Left colon (tissue), 2 donors: ENCODE measurements at regions not wholly inside any gene's neighbourhood (a gene's known extent, or its start where the extent isn't known, plus 50 kb on each side); places are given as distances from the start of the nearest gene placed in this dataset.
A peak's percentile ranks its signal among the peaks of the same experiment; 100 is the strongest.

Experiments
- ATAC-seq: fragments of 200-7000 bp; cut with Tn5 transposase; one replicate; pipeline ENCODE4 v1.9.1; 2020; ENCODE audit warnings: mild to moderate bottlenecking, moderate library complexity
- DNase-seq, 2 donors: peaks; one replicate each; pipeline ENCODE4 v3.0.0-alpha.2; 2020
- intact Hi-C, 2 donors: fragments of 100-400 bp; cut with DNase I in 1 of 2; cut with micrococcal nuclease in 1 of 2; formaldehyde crosslinking; loops; one replicate each; pipeline versions ENCODE4 v1.11.2 to v1.14.0; 2022; cut with DNase I, micrococcal nuclease
- donor health status: DM: no; HTN: no; CAD: no.
- donor health status: DM: yes; HTN: yes; CAD: no.

DNA sequence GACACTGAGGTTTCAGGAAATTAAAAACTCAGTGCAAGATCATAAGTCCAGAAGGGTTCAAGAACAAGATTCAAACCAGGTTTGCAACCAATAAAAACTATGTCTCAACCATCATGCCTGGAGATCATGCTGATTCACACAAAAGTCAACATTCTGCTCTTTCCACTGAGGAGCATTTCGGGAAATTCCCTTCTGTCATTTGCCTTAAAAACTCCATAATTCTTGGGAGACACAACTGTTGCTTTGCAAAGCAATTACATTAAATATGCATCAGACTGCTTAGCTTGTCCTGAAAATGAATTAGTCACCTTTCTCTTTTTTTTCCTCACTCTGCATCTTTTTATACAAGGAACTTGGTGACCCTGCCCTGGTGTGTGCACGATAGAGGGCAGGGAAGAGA is 275.9 kb upstream of the ZNF462 start:
- DNase-seq (no peak), ATAC-seq (no peak)
- intact Hi-C loops = no loop called here

DNA sequence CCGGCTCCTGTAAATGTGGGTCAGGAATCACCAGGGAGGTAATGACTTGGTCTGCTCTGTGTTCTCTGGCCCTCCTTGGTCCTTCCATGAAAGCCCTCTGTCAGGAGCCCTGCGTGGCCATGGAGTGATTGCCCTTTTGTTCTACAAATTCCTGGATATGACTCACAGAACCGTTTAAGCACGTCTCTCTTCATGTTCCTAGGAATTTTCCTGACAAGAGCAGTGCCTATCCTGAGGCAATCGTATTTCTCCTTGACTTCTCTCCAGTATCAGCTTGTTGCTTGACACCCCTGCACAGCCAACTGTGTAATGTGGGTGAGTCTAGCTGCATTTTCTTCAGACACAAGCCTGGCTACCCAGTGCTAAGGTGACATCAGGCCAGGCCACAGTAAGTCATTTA is 274.3 kb upstream of the ZNF462 start:
- no peak for ATAC-seq
- DNase-seq = no peak
- intact Hi-C loops = no loop called here

DNA sequence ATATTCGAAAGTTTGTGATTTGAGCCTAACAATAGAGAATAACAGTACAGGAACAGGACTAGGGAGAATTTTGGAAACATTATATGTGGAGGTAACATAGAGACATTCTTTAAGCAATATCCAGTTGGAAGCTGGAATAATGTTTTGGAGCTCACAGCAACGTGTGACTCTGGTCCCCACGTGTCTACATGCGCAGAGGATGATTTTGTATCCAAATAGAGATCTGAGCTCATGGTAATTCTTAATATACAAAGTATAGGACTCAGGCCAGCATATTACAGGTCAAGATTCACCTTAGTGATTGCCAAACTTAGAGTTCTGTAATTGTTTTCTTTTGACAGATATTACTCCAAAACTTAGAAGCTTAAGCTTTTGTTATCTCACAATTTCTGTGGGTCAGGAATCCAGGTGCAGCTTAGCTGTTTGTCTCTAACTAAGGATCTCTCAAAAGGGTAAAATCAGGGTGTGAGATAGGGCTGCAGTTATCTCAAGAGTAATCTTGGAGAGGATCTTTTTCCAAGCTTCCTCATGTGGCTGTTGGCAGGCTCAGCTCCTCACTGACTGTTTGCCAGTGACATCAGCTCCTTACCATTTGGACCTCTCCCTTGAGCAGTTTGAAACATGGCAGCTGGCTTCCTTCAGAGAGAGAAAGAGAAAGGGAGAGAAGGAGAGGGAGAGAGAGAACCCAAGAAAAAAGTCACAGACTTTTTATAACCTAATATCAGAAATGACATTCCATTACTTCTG is 272.0 kb upstream of the ZNF462 start:
- intact Hi-C loops = no loop called here
- DNase-seq (no peak), ATAC-seq (no peak)

DNA sequence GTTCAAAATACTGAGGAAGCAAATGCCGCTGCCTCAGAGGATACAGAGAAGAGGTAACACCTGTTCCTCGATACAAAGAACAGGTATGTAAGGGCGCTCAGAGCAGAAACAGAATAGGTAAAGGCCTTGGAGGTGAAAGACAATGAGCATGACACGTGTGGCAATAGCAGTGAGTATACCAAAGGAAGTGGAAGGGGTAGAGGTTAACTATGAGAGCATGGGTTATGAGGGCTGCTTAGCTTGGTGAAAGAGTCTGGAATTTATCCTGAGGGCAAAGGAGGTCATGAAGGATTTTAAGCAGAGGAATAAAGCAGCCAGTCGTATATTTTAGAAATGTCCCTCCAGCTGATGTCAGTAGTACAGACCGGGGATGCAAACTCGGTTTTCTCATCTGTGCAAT is 269.8 kb upstream of the ZNF462 start:
- intact Hi-C loops = no loop called here
- ATAC-seq = no peak
- DNase-seq = no peak

DNA sequence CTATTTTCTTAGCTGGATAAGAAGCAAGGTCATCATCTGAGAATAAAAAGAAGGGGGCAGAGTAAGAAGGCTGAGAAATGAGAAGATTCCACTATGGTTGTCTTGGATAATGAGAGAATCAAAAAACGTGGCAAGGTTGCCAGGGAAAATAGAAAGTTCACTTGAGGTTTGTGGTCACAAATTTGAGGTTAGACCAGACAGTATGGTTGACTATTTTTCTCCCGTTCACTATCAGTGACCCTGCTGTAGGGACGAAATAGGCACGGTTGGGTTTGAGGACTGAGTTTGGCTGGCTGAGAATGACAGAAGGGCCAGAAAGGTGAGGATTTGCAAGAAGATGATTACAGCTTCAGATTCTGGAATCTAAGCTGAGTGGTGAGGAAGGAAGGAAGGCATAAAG is 266.0 kb upstream of the ZNF462 start:
- ATAC-seq = no peak

DNA sequence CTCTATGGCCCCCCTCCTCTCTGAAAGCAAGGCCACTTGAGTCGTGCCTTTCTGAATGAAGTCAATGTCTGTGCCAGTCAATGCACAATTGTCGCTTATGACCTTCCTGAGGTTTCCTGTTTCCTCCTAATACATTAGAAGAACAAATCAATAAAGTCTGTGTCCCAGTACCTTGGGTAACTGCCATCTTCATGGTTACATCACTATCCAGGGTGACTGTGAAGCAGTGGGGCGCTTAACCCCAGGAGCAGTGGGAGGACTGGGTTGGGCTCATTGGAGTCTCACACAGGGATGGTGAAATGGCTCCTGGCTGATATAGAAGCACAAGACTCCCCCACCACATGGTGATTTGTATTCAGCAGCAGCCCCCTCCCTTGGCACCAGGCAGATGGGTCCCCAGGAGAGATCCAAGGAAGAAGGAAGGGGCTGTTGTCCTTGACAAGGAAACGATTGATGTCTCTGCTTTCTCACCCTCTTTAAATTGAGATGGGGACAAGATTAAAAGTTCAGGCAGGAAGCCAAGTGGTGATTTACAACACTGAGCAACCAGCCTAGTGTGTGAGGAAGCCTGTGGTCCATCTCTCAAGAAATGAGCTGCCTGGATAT is 261.9 kb upstream of the ZNF462 start:
- no peak for ATAC-seq
- DNase-seq = no peak
- intact Hi-C loops = no loop called here

More for the DNA sequence above, 266.0 kb upstream of the ZNF462 start:
- DNase-seq = no peak
- intact Hi-C loops = no loop called here

DNA sequence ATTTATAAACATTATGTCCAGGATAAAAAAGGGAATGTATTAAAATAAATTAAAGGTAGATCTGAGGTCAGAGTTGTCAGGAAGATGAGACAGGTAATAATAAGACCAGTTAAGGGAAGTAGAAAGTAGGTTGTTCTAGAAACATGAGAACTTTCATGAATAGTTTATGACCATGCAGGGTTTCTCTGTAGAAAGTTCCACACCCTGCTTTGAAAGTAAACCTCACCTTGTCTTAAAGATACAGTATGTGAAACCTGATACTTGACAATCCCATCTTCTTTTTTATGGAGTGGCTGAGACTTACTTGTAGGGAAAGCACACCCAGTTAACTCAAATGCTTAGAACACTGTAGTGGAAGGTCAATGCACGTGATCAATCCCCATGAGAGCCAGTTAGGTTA is 260.6 kb upstream of the ZNF462 start:
- DNase-seq (no peak), ATAC-seq (peak; percentile 71)
- intact Hi-C loops = no loop called here

DNA sequence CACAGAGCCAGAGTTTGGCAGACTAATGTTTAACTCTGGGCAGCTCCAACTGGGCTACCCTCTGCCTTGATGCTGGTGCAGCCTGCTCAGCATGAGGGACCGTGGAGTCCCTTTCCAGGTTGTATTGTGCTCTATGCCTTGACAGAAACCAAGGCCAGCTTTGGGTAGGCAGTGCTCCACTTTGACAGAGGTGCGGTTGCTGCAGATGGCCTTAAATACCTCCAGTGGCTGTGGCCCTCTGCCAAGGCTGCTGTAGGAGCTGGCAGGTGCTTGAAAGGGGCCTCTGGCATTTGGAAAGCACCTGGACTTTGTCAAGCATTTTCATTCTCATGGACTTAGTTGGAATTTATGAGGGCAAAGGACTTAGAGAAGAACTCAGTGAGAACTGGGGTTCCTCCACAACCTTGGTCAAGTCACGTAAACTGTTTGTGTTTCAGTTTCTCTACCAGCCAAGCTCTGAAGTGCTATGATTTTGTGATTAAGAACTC is 249.7 kb upstream of the ZNF462 start:
- ATAC-seq (peak; percentile 76), DNase-seq (peak; percentile 49 to 56)
- intact Hi-C loops = no loop called here

DNA sequence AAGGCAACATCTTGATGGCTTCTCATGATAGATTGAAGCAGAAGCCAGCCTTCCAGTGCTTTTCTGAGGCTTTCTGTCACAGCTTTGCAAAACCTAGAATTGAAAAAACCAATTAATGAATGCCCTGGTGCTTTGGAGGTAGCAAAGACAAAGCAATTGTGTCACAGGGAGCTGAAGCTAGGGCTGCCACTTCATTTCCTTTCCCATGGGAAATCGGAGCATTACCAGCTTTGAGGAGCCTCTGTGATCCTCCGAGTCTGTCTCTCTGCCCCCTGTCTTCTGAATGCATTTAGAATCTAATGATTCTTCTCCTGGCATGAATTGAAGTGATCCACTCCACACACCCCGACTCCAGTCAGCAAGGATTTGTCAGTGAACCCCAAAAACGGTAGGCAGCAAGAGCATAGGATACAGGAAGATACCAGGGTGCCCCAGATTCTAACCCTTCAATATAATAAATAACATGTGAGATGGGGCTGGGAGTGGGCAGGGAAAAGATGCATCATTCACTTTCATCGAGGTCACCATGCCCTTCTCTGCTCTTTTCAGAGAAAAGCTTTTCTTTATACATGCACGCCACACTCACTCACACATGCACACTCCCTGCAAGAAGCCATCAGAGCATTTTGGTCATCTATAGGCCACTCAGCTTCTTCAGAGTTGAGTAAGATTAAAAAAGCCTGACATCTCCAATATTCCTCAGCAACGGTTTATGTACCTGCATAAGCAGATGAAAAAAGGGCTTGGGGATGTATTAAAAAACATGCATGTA is 247.7 kb upstream of the ZNF462 start:
- no peak for DNase-seq
- intact Hi-C loops = no loop called here
- ATAC-seq = no peak

DNA sequence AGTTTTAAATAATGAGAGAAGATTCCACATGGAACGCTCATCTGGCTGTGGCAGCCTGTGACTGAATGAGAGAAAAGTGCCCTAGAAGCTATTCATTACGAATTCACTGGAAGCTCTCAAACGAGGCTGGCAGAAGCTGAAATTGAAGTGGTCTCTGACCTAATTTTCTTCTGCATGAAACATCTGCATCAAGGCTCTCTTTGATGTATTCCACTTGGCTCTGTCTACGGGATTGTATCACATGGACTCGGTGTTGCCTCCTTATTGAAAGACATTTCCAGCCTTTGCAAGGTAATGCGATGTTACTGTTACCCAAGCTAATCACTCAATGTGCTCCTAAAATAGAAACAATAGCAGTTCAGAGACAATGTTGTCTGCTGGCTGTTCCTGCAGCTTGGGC is 246.9 kb upstream of the ZNF462 start:
- ATAC-seq = no peak
- intact Hi-C loops = no loop called here
- no peak for DNase-seq

DNA sequence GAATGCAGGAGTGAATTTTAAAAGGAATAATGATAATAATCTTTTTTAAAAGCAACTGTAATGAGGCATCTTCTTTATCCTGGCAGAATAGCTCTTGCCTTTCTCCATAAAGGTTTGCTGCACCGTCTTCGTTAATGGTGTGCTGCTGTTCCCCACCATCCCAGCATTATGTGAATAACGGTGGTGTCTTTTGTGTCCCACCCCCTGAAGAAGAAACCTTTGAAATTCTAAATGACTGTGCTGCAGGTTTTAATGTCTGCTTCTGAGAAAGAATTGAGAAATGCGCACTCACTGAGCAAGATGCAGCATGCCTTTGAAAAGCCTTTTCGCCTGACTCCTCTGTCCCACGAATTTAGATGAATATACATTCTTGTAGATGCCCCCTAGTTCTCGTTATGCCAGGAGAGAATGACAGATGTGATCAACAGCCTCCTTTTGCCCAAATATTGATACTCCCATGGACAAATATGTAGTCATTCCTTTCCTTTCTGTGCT is 246.1 kb upstream of the ZNF462 start:
- intact Hi-C loops = no loop called here
- ATAC-seq (no peak), DNase-seq (no peak)

DNA sequence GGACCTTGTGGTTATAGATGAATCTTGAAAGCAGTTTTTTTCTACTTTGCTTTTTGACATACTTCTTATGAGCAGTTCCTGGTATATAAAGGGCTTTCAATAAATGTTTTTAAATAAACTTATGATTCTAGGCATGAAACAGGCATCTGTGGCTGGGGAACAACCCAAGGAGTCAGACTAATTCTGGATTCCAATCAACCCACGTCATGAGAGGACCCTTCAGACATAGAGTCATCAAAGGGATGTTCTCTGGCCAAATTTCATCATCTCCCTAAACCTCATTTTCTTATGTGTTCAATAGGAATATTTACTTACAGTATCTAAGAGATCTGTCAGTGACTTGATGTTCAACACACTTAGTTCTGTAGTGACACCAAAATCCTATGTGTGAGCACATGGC is 243.8 kb upstream of the ZNF462 start:
- no peak for ATAC-seq

DNA sequence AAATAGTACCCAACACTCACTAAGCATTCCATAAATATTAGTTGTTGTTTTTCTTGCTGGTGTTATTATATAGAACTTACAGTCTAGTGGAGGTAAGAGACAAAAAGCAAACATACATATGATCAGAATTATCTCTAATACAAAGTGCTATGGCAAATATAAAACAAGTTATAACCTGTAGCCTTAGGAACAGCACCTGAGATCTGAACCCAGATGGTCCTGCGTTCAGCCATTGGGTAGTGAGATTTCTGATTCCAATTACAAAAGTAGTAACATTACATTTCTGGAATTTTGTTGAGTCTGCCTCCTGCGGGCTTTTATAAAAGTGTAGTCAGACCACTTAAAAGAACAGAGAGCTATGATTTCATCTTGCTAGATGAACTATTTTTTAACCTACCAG is 242.9 kb upstream of the ZNF462 start:
- intact Hi-C loops = no loop called here
- DNase-seq (no peak), ATAC-seq (no peak)

More for the DNA sequence above, 243.8 kb upstream of the ZNF462 start:
- DNase-seq = no peak
- intact Hi-C loops = no loop called here

DNA sequence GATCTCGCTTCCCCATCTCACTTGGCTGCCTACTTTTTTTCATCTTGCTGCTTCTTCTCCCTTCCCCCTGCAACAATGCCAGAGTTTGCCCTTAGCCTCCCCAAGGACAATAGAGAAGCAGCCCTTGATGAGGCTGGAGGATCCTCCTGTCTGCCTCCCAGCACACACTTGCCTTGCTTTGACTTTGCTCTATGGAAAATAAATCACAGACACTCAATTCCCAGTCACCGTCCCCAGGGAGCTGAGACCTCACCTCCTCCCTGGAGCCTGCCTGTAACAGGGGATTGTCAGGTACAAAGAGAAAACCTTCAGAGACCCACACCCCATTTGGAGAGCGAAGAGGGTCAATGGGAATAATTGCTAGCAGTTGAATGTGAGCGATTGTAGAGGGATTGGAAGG is 242.1 kb upstream of the ZNF462 start:
- intact Hi-C loops = no loop called here
- ATAC-seq = no peak

DNA sequence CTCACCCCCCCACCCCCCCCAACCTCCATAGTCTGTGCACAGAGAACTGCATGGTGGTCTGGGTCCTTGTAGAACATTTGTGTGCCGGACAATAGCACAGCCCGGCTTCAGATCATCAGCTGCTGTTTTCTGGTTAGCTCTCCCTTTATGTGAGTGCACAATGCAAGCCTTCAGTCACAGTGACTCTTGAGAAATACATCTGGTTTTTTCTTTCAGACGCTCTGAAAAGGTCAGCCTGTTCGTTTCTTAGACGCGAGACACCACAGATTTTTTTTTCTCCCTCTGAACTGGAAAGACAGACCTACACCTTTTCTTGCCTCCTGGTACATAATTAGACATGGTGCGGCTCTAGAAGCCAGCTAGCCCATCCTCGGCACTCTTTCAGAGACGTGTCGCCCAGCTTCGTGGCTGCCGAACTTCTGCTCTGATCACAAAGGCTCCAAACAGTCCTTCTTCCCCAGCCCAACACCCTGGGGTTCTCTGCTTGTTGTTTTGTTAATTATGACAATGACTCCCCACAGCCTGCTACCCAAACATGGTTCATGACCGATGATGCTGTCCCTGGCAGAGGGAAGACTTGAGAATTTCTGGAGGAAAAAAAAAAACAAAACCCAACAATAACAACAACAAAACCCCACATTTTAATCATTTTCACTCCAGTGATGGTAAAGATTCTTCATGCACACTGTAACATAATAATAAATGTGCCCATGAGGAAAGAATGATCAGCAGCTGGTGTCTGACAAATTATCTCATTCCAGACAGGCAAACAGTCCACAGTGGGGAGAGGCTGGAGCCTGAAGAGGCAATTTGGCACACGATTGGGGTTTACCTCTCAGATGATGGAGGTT is 241.4 kb upstream of the ZNF462 start:
- no peak for DNase-seq

More for the DNA sequence above, 242.1 kb upstream of the ZNF462 start:
- no peak for DNase-seq

DNA sequence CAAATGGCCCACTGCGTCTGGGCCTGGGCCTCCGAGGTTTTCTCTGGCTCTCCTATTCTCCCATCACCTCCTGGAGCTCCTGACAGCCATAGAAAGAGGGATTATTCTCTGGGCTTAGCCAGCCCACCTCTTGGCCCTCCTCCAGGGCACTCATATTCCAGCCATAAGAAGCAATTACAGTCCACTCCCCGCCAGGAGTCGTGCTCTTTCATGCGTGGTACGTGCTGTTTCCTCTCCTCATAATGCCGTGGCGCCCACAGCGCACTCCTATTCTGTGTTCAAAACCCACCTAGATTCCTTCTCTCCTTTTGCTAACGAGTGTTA is 240.8 kb upstream of the ZNF462 start:
- ATAC-seq = no peak
- DNase-seq = no peak
- intact Hi-C loops = no loop called here

More for the DNA sequence above, 241.4 kb upstream of the ZNF462 start:
- ATAC-seq = no peak
- intact Hi-C loops = no loop called here

DNA sequence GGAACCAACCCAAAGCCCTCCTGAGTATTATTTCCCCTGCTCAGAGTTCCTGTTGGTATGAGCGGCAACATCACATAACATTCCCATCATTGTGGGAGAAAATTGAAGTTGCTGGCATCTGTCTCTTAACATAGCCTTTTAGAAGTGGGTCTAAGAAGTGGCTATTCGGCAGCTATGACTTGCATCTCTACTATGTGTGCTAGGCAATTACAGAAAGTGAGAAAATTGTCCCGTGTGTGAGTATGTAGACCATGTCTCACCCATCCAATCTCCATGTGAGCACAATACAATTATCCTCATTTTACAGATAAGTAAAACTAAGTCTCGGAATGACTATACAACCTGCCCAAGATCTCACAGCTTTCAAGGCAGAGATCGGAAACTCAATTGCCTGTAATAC is 239.4 kb upstream of the ZNF462 start:
- intact Hi-C loops = no loop called here
- ATAC-seq (no peak), DNase-seq (no peak)

DNA sequence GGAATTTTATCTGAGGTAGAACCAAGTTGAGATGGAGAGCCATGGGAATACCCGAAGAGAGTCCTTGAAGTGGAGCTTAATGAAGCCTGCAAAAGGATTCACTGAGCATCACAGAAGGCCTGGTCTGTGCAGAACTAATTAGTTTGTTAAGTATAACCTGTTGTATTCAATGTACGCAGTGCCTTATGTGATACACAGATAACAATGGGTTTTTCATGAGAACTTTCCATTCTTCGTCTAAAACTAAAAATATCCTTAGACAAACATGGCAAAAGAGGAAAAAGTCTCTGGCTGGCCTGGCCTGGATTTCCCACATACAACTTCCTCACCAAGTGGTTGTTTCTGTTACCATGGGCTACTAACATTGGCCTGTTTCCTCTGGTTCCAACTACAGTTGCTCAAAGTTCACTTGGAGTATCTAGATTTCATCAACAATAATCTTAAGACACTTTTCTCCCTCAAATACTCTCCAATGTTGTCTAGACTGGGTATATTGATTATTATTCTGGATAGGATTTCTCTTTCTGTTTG is 237.6 kb upstream of the ZNF462 start:
- intact Hi-C loops = no loop called here
- no peak for ATAC-seq
- DNase-seq = no peak

DNA sequence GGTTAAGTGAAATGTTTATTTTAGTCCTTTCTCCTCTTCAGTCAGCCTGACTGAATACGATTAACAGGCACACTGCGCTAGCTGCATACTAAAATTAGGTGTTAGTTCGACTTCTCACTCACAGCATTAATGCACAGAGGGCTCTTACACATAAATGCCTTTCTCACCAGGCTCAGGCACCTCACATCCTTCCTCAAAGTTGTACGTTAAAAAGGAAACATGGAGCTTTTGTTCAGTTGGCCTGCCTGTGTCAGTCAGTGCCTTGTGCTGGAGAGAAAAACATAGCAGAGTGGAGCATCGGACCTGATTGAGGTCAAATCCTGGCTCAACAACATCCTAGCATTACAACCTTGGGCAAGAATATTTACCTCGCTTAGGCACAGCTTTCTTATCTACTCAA is 236.0 kb upstream of the ZNF462 start:
- no peak for DNase-seq
- intact Hi-C loops = no loop called here
- no peak for ATAC-seq
